CD4-positive, alpha-beta T cell treated with Interleukin-12 subunit alpha and Interleukin-12 subunit beta, for 1 hour (primary cell): ENCODE measurements at regions not wholly inside any gene's neighbourhood (a gene's known extent, or its start where the extent isn't known, plus 50 kb on each side); places are given as distances from the start of the nearest gene placed in this dataset.

ENCODE experiments used
- DNase-seq: peaks from one replicate; pipeline ENCODE4 v3.0.0-alpha.2; 2020

- no peak for DNase-seq
Observed at GRCh38 chr21:39105341-39105765, 77.9 kb downstream of the PSMG1 start.

DNA sequence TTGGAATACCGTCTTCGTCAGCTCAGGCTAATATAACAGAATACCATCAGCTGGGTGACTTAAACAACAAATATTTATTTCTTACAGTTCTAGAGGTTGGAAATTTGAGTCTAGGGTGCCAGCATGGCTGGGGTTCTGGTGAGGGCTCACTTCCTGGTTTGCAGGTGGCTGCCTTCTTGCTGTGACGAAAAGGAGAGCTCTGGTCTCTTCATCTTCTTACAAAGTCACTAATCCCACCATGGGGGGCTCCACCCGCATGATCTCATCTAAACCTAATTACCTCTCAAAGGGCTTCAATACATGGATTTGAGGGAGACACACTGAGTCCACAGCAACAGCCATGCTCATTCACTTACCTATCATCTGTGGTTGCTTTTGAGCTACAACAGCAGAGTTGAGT, 78.3 kb downstream of the PSMG1 start:
- no peak for DNase-seq

- DNase-seq: no peak
Observed at GRCh38 chr21:39103689-39104088, 79.6 kb downstream of the PSMG1 start.

DNA sequence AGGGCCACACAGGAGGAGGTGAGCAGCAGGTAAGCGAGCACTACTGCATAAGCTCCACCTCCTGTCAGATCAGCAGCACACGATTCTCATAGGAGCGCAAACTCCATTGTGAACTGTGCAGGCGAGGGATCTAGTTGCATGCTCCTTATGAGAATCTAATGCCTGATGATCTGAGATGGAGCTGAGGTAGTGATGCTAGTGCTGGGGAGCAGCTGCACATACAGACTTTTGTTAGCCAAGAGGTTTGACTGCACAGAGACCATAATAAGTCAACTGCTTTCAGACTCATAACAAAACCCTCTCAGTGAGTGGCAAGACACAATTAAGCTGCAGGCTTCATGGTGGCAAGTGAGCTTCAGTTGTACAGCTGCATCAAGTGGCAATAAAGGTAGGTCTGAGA, 83.4 kb downstream of the PSMG1 start:
- DNase-seq: no peak

DNA sequence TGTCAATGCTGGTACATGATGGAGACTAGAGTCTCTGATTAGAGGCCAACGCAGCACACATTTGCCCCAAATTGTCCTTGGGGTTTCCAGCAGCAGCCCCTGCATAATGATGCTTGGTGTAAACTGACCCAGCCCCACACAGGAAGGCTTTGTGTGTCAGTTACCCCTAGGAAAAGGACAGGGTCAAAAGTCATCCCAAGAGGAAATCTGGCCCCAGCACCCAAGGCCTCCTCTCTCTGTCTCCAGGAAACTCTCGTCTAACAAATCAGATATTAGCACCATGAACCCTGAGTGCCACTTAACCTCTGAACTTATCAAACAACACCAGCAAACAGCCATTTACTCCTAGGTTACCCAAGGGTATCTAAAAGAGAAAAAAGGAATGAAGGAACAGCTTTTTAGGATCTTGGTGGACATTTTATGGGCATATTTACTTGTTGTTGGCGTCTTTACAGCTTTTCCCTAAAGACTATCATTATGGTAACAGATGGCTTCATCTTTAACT, 84.5 kb downstream of the PSMG1 start:
- DNase-seq: no peak

- no peak for DNase-seq
Observed at GRCh38 chr21:39097981-39098380, 85.3 kb downstream of the PSMG1 start.

GRCh38 chr21:39097335-39097861, 85.9 kb downstream of the PSMG1 start:
- DNase-seq: peak; percentile 5

GRCh38 chr21:39096754-39097153, 86.5 kb downstream of the PSMG1 start:
- DNase-seq: no peak

- no peak for DNase-seq
Observed at GRCh38 chr21:39095681-39096080, 87.6 kb downstream of the PSMG1 start.

DNA sequence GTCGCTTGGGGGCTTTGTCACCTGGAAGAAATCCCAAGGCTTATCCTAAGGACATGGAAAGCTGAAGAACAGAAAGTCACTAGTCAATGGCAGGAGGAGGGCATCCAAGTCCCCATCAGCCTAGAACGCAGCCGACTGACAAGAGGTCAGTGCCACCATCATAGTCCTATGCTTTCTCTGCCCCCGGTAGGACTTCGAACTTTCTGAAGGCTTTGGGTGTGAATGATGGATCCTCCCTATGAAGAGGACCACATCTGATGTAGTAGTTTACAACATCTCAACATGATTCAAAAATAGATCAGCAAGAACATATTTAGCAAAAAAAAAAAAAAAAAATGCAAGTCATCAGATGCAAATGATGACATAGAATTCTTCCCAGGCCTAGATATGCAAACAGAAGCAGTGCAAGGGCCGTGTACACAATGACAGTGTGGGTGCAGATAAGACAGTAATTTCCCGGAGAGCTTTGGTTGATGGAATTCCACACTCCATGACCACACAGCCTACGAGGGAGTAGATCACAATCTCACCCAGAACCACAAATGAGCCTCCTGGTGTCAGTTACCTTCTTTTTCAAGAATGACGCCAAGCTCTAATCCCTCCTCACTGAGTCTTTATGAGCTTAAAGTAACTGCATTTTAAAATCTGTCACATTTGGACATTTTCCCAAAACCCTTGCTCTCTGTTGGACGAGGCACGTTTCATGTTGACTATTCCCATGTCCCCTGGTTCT, 88.2 kb downstream of the PSMG1 start:
- DNase-seq: no peak

- peak; percentile 12 for DNase-seq
Observed at GRCh38 chr21:39094087-39094780, 89.0 kb downstream of the PSMG1 start.

GRCh38 chr21:39093526-39093925, 89.7 kb downstream of the PSMG1 start:
- DNase-seq: no peak

- no peak for DNase-seq
Observed at GRCh38 chr21:39088831-39089380, 94.3 kb downstream of the PSMG1 start.

GRCh38 chr21:39088031-39088370, 95.2 kb downstream of the PSMG1 start:
- DNase-seq: no peak

- no peak for DNase-seq
Observed at GRCh38 chr21:39087238-39088030, 95.8 kb downstream of the PSMG1 start.

- DNase-seq: no peak
Observed at GRCh38 chr21:39086547-39086946, 96.7 kb downstream of the PSMG1 start.

- DNase-seq: no peak
Observed at GRCh38 chr21:39085843-39086405, 97.3 kb downstream of the PSMG1 start.

GRCh38 chr21:39084979-39085729, 98.1 kb downstream of the PSMG1 start:
- no peak for DNase-seq

- DNase-seq: no peak
Observed at GRCh38 chr21:39084073-39084472, 99.2 kb downstream of the PSMG1 start.

- no peak for DNase-seq
Observed at GRCh38 chr21:39083377-39084008, 99.8 kb downstream of the PSMG1 start.

DNA sequence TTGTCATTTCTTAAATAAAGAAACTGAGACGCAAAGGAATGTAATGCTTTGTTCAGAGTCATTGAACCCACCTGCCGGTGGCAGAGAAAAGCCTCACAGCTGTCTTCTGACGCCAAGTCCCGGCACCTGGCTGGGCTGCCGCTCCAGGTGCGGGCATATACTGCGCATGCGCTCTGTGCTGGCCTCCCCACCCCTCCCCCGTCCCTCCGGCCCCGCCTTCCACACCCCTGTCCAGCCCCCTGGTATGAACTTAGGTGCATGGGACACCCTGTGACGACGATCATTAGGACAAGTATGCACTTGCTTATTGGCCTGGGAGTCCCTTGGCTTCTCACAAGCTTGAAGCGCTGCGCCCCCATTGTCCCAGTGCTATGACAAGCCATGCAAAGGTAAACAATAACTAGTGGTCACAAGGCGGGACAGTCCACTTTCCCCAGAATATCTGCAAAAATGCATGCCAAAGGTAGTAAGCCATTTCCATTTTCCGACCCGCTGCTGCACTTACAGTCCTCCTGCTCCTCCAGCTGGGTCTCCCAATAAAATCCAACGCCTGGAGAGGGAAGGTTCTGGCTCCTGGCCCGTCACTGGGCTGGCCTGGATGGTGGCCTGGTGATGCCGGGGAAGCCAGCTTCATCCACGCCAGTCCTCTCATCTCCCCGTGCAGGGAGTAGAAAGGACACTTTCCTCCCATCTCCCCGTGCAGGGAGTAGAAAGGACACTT, 100.4 kb downstream of the PSMG1 start:
- no peak for DNase-seq
